ENCODE measurements at regions not wholly inside any gene's neighbourhood (a gene's known extent, or its start where the extent isn't known, plus 50 kb on each side); places are given as distances from the start of the nearest gene placed in this dataset.

GRCh38 chr14:28406196-28406595 is 360.4 kb upstream of the FOXG1 start:
- no peak for DNase-seq

GRCh38 chr14:28407031-28407825 is 359.4 kb upstream of the FOXG1 start:
- DNase-seq: no peak

- DNase-seq: no peak
Observed at GRCh38 chr14:28407996-28408395, 358.6 kb upstream of the FOXG1 start.

- no peak for DNase-seq
Observed at GRCh38 chr14:28412077-28412476, 354.5 kb upstream of the FOXG1 start.

- DNase-seq: no peak
Observed at GRCh38 chr14:28426960-28427359, 339.6 kb upstream of the FOXG1 start.

- DNase-seq: no peak
Observed at GRCh38 chr14:28436821-28437220, 329.8 kb upstream of the FOXG1 start.

- no peak for DNase-seq
Observed at GRCh38 chr14:28461389-28461788, 305.2 kb upstream of the FOXG1 start.

GRCh38 chr14:28467611-28468010 is 299.0 kb upstream of the FOXG1 start:
- no peak for DNase-seq

- no peak for DNase-seq
Observed at GRCh38 chr14:28468191-28469151, 298.1 kb upstream of the FOXG1 start.

- no peak for DNase-seq
Observed at GRCh38 chr14:28482251-28483040, 284.1 kb upstream of the FOXG1 start.

GRCh38 chr14:28483506-28483905 is 283.1 kb upstream of the FOXG1 start:
- no peak for DNase-seq

GRCh38 chr14:28488684-28489083 is 277.9 kb upstream of the FOXG1 start:
- DNase-seq: no peak

- no peak for DNase-seq
Observed at GRCh38 chr14:28493516-28493915, 273.1 kb upstream of the FOXG1 start.

GRCh38 chr14:28494196-28494595 is 272.4 kb upstream of the FOXG1 start:
- no peak for DNase-seq

- no peak for DNase-seq
Observed at GRCh38 chr14:28496364-28496763, 270.2 kb upstream of the FOXG1 start.

- DNase-seq: no peak
Observed at GRCh38 chr14:28502517-28502916, 264.1 kb upstream of the FOXG1 start.

- no peak for DNase-seq
Observed at GRCh38 chr14:28515571-28515970, 251.0 kb upstream of the FOXG1 start.

- no peak for DNase-seq
Observed at GRCh38 chr14:28536889-28537288, 229.7 kb upstream of the FOXG1 start.

GRCh38 chr14:28542040-28542439 is 224.5 kb upstream of the FOXG1 start:
- DNase-seq: no peak

GRCh38 chr14:28565345-28565744 is 201.2 kb upstream of the FOXG1 start:
- DNase-seq: no peak

- no peak for DNase-seq
Observed at GRCh38 chr14:28570391-28570790, 196.2 kb upstream of the FOXG1 start.

- DNase-seq: no peak
Observed at GRCh38 chr14:28571636-28572035, 195.0 kb upstream of the FOXG1 start.

- DNase-seq: no peak
Observed at GRCh38 chr14:28576523-28576922, 190.1 kb upstream of the FOXG1 start.
